HAP-1 (cell line): ENCODE measurements at regions not wholly inside any gene's neighbourhood (a gene's known extent, or its start where the extent isn't known, plus 50 kb on each side); places are given as distances from the start of the nearest gene placed in this dataset.

ENCODE experiments used
- DNase-seq, 2 experiments: peaks; one replicate each; pipeline ENCODE4 v3.0.0-alpha.2; 2016 to 2020; ENCODE audit warnings: low spot score in 2 of 2
- H3K27me3 ChIP-seq: fragments of 250-450 bp; sonication (Bioruptor Pico); 2 replicates; pipeline ENCODE4 v1.5.1; 2020; ENCODE audit warnings: low read depth, mild to moderate bottlenecking, moderate library complexity
- H3K36me3 ChIP-seq: fragments of 250-450 bp; sonication (Bioruptor Pico); replicated peaks from 2 replicates; pipeline ENCODE4 v1.5.1; 2020; ENCODE audit warnings: mild to moderate bottlenecking
- H3K4me1 ChIP-seq: fragments of 250-450 bp; sonication (Bioruptor Pico); 2 replicates; pipeline ENCODE4 v1.5.1; 2020; ENCODE audit warnings: mild to moderate bottlenecking
- H3K4me3 ChIP-seq: fragments of 250-450 bp; sonication (Bioruptor Pico); 2 replicates; pipeline ENCODE4 v1.5.1; 2020; ENCODE audit warnings: mild to moderate bottlenecking, moderate library complexity
- H3K9me3 ChIP-seq: fragments of 250-450 bp; sonication (Bioruptor Pico); 2 replicates; pipeline ENCODE4 v1.5.1; 2020; ENCODE audit warnings: mild to moderate bottlenecking, moderate library complexity
- in situ Hi-C: fragments of 300-500 bp; cut with MboI; formaldehyde crosslinking; loops from 3 replicates; pipeline ENCODE4 v1.14.3; 2020; ENCODE audit warnings: low sequenced_read_pairs, inconsistent platforms, mixed read lengths

DNA sequence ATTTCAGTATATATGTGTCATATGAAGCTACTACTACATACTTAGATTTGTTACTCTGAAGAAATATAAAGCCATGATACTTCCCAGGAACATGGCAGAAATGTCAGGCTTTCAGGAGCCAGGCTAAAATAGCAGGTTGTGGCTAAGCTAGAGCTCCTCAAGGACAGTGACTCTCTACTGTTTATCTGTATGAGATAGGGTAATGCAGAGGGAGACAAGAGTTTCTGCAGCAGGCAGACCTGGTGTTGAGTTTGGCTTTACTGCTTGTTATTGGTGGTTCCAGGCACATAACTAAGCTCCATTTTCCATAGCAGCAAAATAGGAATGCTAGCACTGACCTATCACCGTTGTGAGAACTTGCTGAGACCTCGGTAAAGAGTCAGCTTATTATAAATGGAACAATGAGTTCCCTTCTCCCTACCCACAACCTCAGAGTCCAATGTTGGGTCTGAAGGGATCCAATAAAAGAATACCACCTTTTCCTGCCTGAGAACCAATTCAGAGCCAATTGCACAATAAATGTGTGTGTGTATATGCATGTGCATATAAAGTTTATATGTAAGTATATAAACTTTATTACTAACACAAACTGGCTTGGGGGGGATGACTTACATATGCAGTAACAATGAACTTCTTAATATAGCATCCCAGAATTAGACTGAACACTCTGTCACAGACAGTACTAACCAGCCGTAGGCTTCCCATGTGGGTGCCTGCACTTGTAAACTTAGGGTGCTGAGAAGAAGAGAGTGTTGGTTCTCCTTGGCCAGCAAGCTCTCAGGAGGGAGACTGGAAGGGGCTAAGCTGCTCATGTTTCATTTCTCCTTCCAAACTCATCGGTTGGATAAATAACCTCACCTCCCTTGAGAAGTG is 51.9 kb upstream of the PAQR3 start:
- no peak for DNase-seq
- Histone ChIP-seq H3K9me3 (no peaks in the 10 kb centered on the region), H3K4me3 (no peak overlapping the region), H3K36me3 (no peaks in the 10 kb centered on the region), H3K4me1 (no peaks in the 10 kb centered on the region), H3K27me3 (no peaks in the 10 kb centered on the region; the same call in 1 of the 2 replicates)
- in situ Hi-C loops, result no loop called here

DNA sequence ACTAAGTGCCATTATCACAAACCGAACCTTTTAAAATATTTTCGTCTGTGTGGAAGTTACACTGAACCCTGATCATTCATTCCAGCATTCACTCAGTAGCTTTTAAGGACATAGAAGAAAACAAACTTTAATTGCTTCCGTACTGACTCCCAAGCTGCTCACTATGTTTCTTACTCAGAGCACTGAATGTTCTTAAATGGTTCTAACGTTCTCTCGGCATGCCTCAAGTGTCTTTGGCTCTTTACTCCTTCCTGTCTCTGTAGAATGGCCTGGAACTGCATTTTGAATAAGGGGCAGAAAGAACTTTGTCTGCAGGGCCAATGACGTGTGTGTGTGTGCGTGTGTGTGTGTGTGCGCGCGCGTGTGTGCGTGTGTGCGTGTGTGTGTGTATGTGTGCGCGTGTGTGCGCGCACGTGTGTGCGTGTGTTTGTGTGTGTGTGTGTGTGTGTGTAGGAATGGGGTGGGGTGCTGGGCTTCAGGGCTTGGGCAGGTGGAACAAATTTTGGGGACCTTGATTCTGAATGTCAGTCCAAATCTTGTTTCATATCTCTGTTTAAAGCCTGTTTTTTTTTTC is 50.5 kb upstream of the PAQR3 start:
- no peaks in the 10 kb centered on the region for H3K9me3 ChIP-seq
- H3K27me3 ChIP-seq, result peaks cover 2% of the 10 kb centered on the region; the same call in 1 of the 2 replicates
- H3K36me3 ChIP-seq, result no peaks in the 10 kb centered on the region
- H3K4me3 ChIP-seq, result no peak overlapping the region
- in situ Hi-C loops, result no loop called here
- DNase-seq, result no peak
- H3K4me1 ChIP-seq, result no peaks in the 10 kb centered on the region
